K562 (cell line): ENCODE measurements at regions not wholly inside any gene's neighbourhood (a gene's known extent, or its start where the extent isn't known, plus 50 kb on each side); places are given as distances from the start of the nearest gene placed in this dataset.

Source experiments
- E2F6 ChIP-seq, 2 experiments: IDR thresholded peaks; 2 replicates each; pipeline ENCODE4 v1.6.1; 2011; ENCODE audit warnings: borderline replicate concordance in 1 of 2, control low read depth in 1 of 2, low read depth in 1 of 2, low read length in 1 of 2, mild to moderate bottlenecking in 1 of 2, mixed read lengths in 1 of 2, moderate library complexity in 1 of 2; ENCODE audit not compliant: insufficient read depth in 1 of 2, insufficient read length in 1 of 2, poor library complexity in 1 of 2, severe bottlenecking in 1 of 2; ENCODE audit errors: extremely low read depth in 1 of 2
- ELF4 ChIP-seq: fragments of 450-650 bp; formaldehyde crosslinking; IDR thresholded peaks from 2 replicates; pipeline ENCODE4 v1.4.0; 2022; ENCODE audit warnings: missing genetic modification characterization
- GABPA ChIP-seq: fragments of 200-800 bp; sonication (Bioruptor generic); conservative IDR thresholded peaks from 2 replicates; pipeline ENCODE4 v1.6.1; 2016; ENCODE audit warnings: low read depth, missing genetic modification characterization, missing compliant biosample characterization
- HDAC2 ChIP-seq: fragments of 450-650 bp; IDR thresholded peaks from 2 replicates; pipeline ENCODE4 v1.6.1; 2016; ENCODE audit warnings: mild to moderate bottlenecking
- POLR2A ChIP-seq: fragments of 450-650 bp; conservative IDR thresholded peaks from 2 replicates; pipeline ENCODE4 v1.6.1; 2016
- RAD21 ChIP-seq, 2 experiments: fragments of 250-450 bp in 1 of 2; fragments of 450-650 bp in 1 of 2; sonication (Bioruptor Pico) in 1 of 2; formaldehyde crosslinking in 1 of 2; IDR thresholded peaks in 1 of 2; conservative IDR thresholded peaks in 1 of 2; 2 replicates each; pipeline versions ENCODE4 v1.4.0 to v1.8.0; 2020 to 2022; ENCODE audit warnings: mild to moderate bottlenecking in 2 of 2, moderate library complexity in 1 of 2
- SP1 ChIP-seq: sonication (generic); formaldehyde crosslinking; IDR thresholded peaks from 2 replicates; pipeline ENCODE4 v1.8.1; 2022; ENCODE audit warnings: mild to moderate bottlenecking, missing genetic modification reagents
- THRA ChIP-seq: fragments of 450-650 bp; IDR thresholded peaks from 2 replicates; pipeline ENCODE4 v1.6.1; 2017; ENCODE audit warnings: mild to moderate bottlenecking, moderate library complexity
- ZNF253 ChIP-seq: fragments of 250-450 bp; sonication (Bioruptor Pico); conservative IDR thresholded peaks from 2 replicates; pipeline ENCODE4 v1.6.1; 2021; ENCODE audit warnings: mild to moderate bottlenecking
- TF ChIP-seq, protein P1 (sequence below), 2 experiments: IDR thresholded peaks in 1 of 2; conservative IDR thresholded peaks in 1 of 2; 2 replicates each; pipeline ENCODE4 v1.6.1; 2016; ENCODE audit warnings: low read depth in 2 of 2, mild to moderate bottlenecking in 1 of 2, missing compliant biosample characterization in 1 of 2, missing genetic modification characterization in 1 of 2, moderate library complexity in 1 of 2
- TF ChIP-seq, protein P2 (sequence below), 2 experiments: fragments of 450-650 bp; IDR thresholded peaks; 2 replicates each; pipeline ENCODE4 v1.6.1; 2016; ENCODE audit warnings: mild to moderate bottlenecking in 2 of 2, borderline replicate concordance in 1 of 2, low read depth in 1 of 2, moderate library complexity in 1 of 2

- TF ChIP-seq, protein P1, sequence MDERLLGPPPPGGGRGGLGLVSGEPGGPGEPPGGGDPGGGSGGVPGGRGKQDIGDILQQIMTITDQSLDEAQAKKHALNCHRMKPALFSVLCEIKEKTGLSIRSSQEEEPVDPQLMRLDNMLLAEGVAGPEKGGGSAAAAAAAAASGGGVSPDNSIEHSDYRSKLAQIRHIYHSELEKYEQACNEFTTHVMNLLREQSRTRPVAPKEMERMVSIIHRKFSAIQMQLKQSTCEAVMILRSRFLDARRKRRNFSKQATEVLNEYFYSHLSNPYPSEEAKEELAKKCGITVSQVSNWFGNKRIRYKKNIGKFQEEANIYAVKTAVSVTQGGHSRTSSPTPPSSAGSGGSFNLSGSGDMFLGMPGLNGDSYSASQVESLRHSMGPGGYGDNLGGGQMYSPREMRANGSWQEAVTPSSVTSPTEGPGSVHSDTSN (CRISPR knock-in tag; IDR thresholded peaks at IDR 0.05; ENCODE audit: low read depth): no peak
- TF ChIP-seq, protein P1 (tag; conservative IDR thresholded peaks at IDR 0.05; ENCODE audit: low read depth): no peak
- TF ChIP-seq HDAC2 (no peak), GABPA (tag) (no peak), SP1 (CRISPR knock-in tag) (no peak), ELF4 (no peak), E2F6 (IDR thresholded peaks at IDR 0.05; ENCODE audit: borderline replicate concordance in 1 of 2, extremely low read depth in 1 of 2, insufficient read depth in 1 of 2, insufficient read length in 1 of 2, low read depth in 1 of 2, low read length in 1 of 2, poor library complexity in 1 of 2, severe bottlenecking in 1 of 2) (no peak), POLR2A (no peak), ZNF253 (CRISPR knock-in tag) (no peak), RAD21 (CRISPR knock-in tag; conservative IDR thresholded peaks at IDR 0.05 in 1 of 2, IDR thresholded peaks at IDR 0.05 in 1 of 2) (no peak), THRA (no peak)
- TF ChIP-seq, protein P2, sequence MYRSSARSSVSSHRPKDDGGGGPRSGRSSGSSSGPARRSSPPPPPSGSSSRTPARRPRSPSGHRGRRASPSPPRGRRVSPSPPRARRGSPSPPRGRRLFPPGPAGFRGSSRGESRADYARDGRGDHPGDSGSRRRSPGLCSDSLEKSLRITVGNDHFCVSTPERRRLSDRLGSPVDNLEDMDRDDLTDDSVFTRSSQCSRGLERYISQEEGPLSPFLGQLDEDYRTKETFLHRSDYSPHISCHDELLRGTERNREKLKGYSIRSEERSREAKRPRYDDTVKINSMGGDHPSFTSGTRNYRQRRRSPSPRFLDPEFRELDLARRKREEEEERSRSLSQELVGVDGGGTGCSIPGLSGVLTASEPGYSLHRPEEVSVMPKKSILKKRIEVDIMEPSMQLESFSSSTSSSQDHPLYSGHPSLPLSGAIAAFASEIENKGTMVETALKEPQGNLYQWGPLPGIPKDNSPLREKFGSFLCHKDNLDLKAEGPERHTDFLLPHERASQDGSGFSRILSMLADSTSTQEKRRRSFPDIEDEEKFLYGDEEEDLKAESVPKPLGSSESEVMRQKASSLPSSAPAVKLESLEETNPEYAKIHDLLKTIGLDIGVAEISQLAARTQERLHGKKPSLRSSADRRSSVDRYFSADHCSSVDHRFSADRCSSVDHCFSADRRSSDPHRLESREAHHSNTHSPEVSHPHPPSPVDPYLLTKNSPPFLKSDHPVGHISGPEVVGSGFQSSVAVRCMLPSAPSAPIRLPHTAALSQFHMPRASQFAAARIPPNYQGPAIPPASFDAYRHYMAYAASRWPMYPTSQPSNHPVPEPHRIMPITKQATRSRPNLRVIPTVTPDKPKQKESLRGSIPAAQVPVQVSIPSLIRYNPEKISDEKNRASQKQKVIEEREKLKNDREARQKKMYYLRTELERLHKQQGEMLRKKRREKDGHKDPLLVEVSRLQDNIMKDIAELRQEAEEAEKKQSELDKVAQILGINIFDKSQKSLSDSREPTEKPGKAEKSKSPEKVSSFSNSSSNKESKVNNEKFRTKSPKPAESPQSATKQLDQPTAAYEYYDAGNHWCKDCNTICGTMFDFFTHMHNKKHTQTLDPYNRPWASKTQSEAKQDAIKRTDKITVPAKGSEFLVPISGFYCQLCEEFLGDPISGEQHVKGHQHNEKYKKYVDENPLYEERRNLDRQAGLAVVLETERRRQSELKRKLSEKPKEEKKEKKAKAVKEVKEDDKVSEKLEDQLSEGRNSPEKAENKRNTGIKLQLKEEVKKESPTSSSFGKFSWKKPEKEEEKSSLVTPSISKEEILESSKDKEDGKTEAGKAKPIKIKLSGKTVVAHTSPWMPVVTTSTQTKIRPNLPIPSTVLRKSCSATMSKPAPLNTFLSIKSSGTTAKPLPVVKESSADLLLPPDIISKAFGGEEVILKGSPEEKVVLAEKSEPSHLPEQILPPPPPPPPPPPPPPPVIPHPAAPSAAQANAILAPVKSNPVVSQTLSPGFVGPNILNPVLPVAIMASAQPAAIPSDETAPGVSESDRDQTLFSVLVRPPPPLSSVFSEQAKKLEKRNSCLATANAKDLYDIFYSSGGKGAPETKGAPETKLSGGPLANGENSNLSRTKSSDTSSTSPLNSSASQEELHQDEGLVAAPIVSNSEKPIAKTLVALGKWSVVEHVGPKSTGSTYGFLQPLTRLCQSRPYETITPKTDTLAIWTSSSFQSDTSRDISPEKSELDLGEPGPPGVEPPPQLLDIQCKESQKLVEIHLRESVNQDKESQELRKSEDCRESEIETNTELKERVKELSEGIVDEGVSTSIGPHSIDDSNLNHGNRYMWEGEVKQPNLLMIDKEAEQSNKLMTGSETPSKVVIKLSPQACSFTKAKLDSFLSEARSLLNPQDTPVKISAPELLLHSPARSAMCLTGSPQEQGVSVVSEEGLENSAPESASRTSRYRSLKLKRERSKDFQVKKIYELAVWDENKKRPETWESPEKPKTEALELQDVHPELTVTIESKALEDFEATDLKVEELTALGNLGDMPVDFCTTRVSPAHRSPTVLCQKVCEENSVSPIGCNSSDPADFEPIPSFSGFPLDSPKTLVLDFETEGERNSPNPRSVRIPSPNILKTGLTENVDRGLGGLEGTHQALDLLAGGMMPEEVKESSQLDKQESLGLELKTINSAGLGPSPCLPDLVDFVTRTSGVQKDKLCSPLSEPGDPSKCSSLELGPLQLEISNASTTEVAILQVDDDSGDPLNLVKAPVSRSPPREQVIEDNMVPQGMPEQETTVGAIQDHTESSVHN (IDR thresholded peaks at IDR 0.05; ENCODE audit: borderline replicate concordance in 1 of 2, low read depth in 1 of 2): no peak
Measured at GRCh38 chr13:53357582-53357981, 329.0 kb downstream of the OLFM4 start.
